Loucy (cell line): ENCODE measurements at regions not wholly inside any gene's neighbourhood (a gene's known extent, or its start where the extent isn't known, plus 50 kb on each side); places are given as distances from the start of the nearest gene placed in this dataset.

Source experiments
- H2AFZ ChIP-seq: fragments of 200-600 bp; sonication (generic); 2 replicates; pipeline ENCODE4 v1.6.0; 2016; ENCODE audit warnings: antibody characterized with exemption, mild to moderate bottlenecking, low read length, moderate library complexity
- H3F3A ChIP-seq: fragments of 200-600 bp; 2 replicates; pipeline ENCODE4 v1.6.0; 2016; ENCODE audit warnings: antibody characterized with exemption, low read depth, mild to moderate bottlenecking
- H3K27me3 ChIP-seq: fragments of 200-600 bp; sonication (generic); 2 replicates; pipeline ENCODE4 v1.6.1; 2014; ENCODE audit warnings: low read length, mild to moderate bottlenecking; ENCODE audit not compliant: insufficient read depth, poor library complexity, severe bottlenecking
- H3K36me3 ChIP-seq: fragments of 200-600 bp; sonication (generic); 2 replicates; pipeline ENCODE4 v1.6.1; 2016; ENCODE audit warnings: low read length; ENCODE audit not compliant: insufficient read depth
- H3K4me1 ChIP-seq: fragments of 200-600 bp; sonication (generic); 2 replicates; pipeline ENCODE4 v1.5.1; 2014; ENCODE audit warnings: low read length, mild to moderate bottlenecking; ENCODE audit not compliant: insufficient read depth, poor library complexity, severe bottlenecking
- H3K4me2 ChIP-seq: fragments of 200-600 bp; sonication (generic); 2 replicates; pipeline ENCODE4 v1.6.0; 2014; ENCODE audit warnings: antibody characterized with exemption, low read length, low read depth, mild to moderate bottlenecking; ENCODE audit not compliant: poor library complexity, severe bottlenecking
- H3K4me3 ChIP-seq: fragments of 200-600 bp; sonication (generic); 2 replicates; pipeline ENCODE4 v1.5.1; 2014; ENCODE audit warnings: low read length, mild to moderate bottlenecking, mixed read lengths; ENCODE audit not compliant: poor library complexity, severe bottlenecking
- H3K79me2 ChIP-seq: fragments of 200-600 bp; sonication (generic); 2 replicates; pipeline ENCODE4 v1.6.1; 2014; ENCODE audit warnings: low read length; ENCODE audit not compliant: insufficient read depth
- H3K9ac ChIP-seq: fragments of 200-600 bp; sonication (generic); 2 replicates; pipeline ENCODE4 v1.6.0; 2014; ENCODE audit warnings: mild to moderate bottlenecking, low read depth, low read length, moderate library complexity; ENCODE audit not compliant: poor library complexity, severe bottlenecking
- H3K9me2 ChIP-seq: fragments of 200-600 bp; sonication (generic); replicated peaks from 2 replicates; pipeline ENCODE4 v1.6.1; 2016; ENCODE audit warnings: low read depth, low read length, mixed read lengths
- H3K9me3 ChIP-seq: fragments of 200-600 bp; sonication (generic); 2 replicates; pipeline ENCODE4 v1.6.1; 2014; ENCODE audit warnings: mild to moderate bottlenecking, antibody characterized with exemption, low read length, low read depth; ENCODE audit not compliant: insufficient read depth
- H4K20me1 ChIP-seq: fragments of 200-600 bp; sonication (generic); 2 replicates; pipeline ENCODE4 v1.6.0; 2014; ENCODE audit warnings: antibody characterized with exemption, low read length, mild to moderate bottlenecking; ENCODE audit not compliant: insufficient read depth, poor library complexity, severe bottlenecking
- CTCF ChIP-seq: fragments of 200-600 bp; sonication (generic); conservative IDR thresholded peaks from 2 replicates; pipeline ENCODE4 v1.5.1; 2014; ENCODE audit warnings: mild to moderate bottlenecking, antibody characterized with exemption, low read length
- EZH2phosphoT487 ChIP-seq: fragments of 200-600 bp; IDR thresholded peaks from 2 replicates; pipeline ENCODE4 v1.6.1; 2018; ENCODE audit warnings: antibody characterized with exemption, mild to moderate bottlenecking, moderate library complexity, borderline replicate concordance

GRCh38 chr6:54633601-54634000 lies 213.0 kb upstream of the FAM83B start:
- no peaks in the 10 kb centered on the region for H3K4me1 ChIP-seq
- H3K4me2 ChIP-seq, result no peak overlapping the region
- H3K79me2 ChIP-seq, result no peaks in the 10 kb centered on the region
- H3K4me3 ChIP-seq, result no peak overlapping the region
- H4K20me1 ChIP-seq, result no peaks in the 10 kb centered on the region
- H3K9ac ChIP-seq, result no peak overlapping the region
- TF ChIP-seq CTCF, result no peak
- no peak for TF ChIP-seq EZH2phosphoT487
- H3K9me3 ChIP-seq, result no peaks in the 10 kb centered on the region
- no peak overlapping the region for H2AFZ ChIP-seq
- H3K36me3 ChIP-seq, result no peaks in the 10 kb centered on the region
- no peaks in the 10 kb centered on the region for H3F3A ChIP-seq
- H3K27me3 ChIP-seq, result no peaks in the 10 kb centered on the region
- H3K9me2 ChIP-seq, result no peaks in the 10 kb centered on the region

- no peaks in the 10 kb centered on the region for H3K36me3 ChIP-seq
Observed at GRCh38 chr6:54640911-54641310, 205.7 kb upstream of the FAM83B start.

GRCh38 chr6:54646069-54646950 lies 200.3 kb upstream of the FAM83B start:
- no peaks in the 10 kb centered on the region for H3K4me1 ChIP-seq
- no peaks in the 10 kb centered on the region for H3F3A ChIP-seq
- H3K27me3 ChIP-seq, result no peaks in the 10 kb centered on the region
- H3K4me3 ChIP-seq, result no peak overlapping the region
- TF ChIP-seq EZH2phosphoT487 (no peak), CTCF (no peak)
- no peaks in the 10 kb centered on the region for H3K9me3 ChIP-seq
- no peak overlapping the region for H3K9ac ChIP-seq
- H3K4me2 ChIP-seq, result no peak overlapping the region
- no peaks in the 10 kb centered on the region for H3K79me2 ChIP-seq
- H2AFZ ChIP-seq, result no peak overlapping the region
- H3K9me2 ChIP-seq, result no peaks in the 10 kb centered on the region
- H4K20me1 ChIP-seq, result no peaks in the 10 kb centered on the region
- H3K36me3 ChIP-seq, result no peaks in the 10 kb centered on the region

More at GRCh38 chr6:54640911-54641310, 205.7 kb upstream of the FAM83B start:
- Histone ChIP-seq H3K27me3 (no peaks in the 10 kb centered on the region), H2AFZ (no peak overlapping the region), H3K79me2 (no peaks in the 10 kb centered on the region), H3K9me3 (no peaks in the 10 kb centered on the region), H4K20me1 (no peaks in the 10 kb centered on the region), H3F3A (no peaks in the 10 kb centered on the region), H3K9me2 (no peaks in the 10 kb centered on the region), H3K4me3 (no peak overlapping the region), H3K4me2 (no peak overlapping the region), H3K9ac (no peak overlapping the region), H3K4me1 (no peaks in the 10 kb centered on the region)
- TF ChIP-seq EZH2phosphoT487 (no peak), CTCF (no peak)
